ENCODE measurements at regions not wholly inside any gene's neighbourhood (a gene's known extent, or its start where the extent isn't known, plus 50 kb on each side); places are given as distances from the start of the nearest gene placed in this dataset.
A peak's percentile ranks its signal among the peaks of the same experiment; 100 is the strongest.

GRCh38 chr2:128724547-128724946 is 405.9 kb upstream of the HS6ST1 start:
- H3K27me3 Mint-ChIP-seq (ENCODE audit: insufficient read depth), result peaks cover 17% of the 10 kb centered on the region
- no peak for DNase-seq (ENCODE audit: low spot score)
- no peak overlapping the region for H3K27ac Mint-ChIP-seq
- no peak overlapping the region for H3K4me3 Mint-ChIP-seq
- H3K36me3 Mint-ChIP-seq (ENCODE audit: low read depth), result no peaks in the 10 kb centered on the region
- peaks cover 11% of the 10 kb centered on the region for H3K9me3 Mint-ChIP-seq
- peaks cover 26% of the 10 kb centered on the region for H3K4me1 Mint-ChIP-seq (ENCODE audit: low read depth)
- intact Hi-C loops (cut with micrococcal nuclease), result no loop called here

GRCh38 chr2:128724972-128725371 is 406.3 kb upstream of the HS6ST1 start:
- Mint-ChIP-seq H3K36me3 (ENCODE audit: low read depth) (no peaks in the 10 kb centered on the region), H3K27me3 (ENCODE audit: insufficient read depth) (peaks cover 17% of the 10 kb centered on the region), H3K4me1 (ENCODE audit: low read depth) (peaks cover 26% of the 10 kb centered on the region), H3K27ac (no peak overlapping the region), H3K9me3 (peaks cover 11% of the 10 kb centered on the region), H3K4me3 (no peak overlapping the region)
- intact Hi-C loops (cut with micrococcal nuclease), result loop anchor here (5.0 kb wide), 2 partner anchors 188 to 403 kb away; no protein-coding TSS in a partner anchor
- no peak for DNase-seq (ENCODE audit: low spot score)

- no peaks in the 10 kb centered on the region for H3K36me3 Mint-ChIP-seq (ENCODE audit: low read depth)
- H3K4me3 Mint-ChIP-seq, result no peak overlapping the region
- no peak overlapping the region for H3K27ac Mint-ChIP-seq
- intact Hi-C loops (cut with micrococcal nuclease), result loop anchor here (1.0 to 5.0 kb wide), 3 partner anchors 8 to 404 kb away; no protein-coding TSS in a partner anchor
- H3K4me1 Mint-ChIP-seq (ENCODE audit: low read depth), result peaks cover 26% of the 10 kb centered on the region
- peaks cover 11% of the 10 kb centered on the region for H3K9me3 Mint-ChIP-seq
- peaks cover 18% of the 10 kb centered on the region for H3K27me3 Mint-ChIP-seq (ENCODE audit: insufficient read depth)
- DNase-seq (ENCODE audit: low spot score), result no peak
Measured at GRCh38 chr2:128726236-128726635, 407.6 kb upstream of the HS6ST1 start.

- Mint-ChIP-seq H3K4me1 (ENCODE audit: low read depth) (peaks cover 26% of the 10 kb centered on the region), H3K36me3 (ENCODE audit: low read depth) (no peaks in the 10 kb centered on the region), H3K27me3 (ENCODE audit: insufficient read depth) (peaks cover 19% of the 10 kb centered on the region), H3K27ac (peak overlapping the region; percentile 6), H3K4me3 (peak overlapping the region; percentile 21), H3K9me3 (peaks cover 11% of the 10 kb centered on the region)
- no peak for DNase-seq (ENCODE audit: low spot score)
- intact Hi-C loops (cut with micrococcal nuclease), result loop anchor here (1.0 to 5.0 kb wide), 3 partner anchors 7 to 405 kb away; no protein-coding TSS in a partner anchor
Measured at GRCh38 chr2:128726911-128727310, 408.2 kb upstream of the HS6ST1 start.

DNA sequence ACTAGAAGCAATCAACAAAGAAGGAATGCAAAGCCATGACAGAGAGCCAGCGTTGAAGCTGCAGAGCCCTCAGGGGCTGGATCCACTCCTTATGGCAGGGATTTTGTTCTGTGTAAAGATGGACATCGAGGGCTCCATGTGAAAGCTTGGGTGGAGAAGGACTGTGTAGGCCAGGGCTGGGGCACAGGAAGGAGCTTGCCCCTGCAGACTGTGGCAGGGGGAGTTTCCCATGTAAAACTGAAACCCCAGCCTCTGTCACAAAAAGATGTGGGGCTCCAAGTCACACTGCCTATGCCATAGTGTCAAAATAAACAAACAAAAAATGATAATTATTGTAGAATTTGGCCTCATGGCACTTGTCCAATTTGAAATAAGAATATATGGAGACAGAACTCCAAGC is 408.7 kb upstream of the HS6ST1 start:
- peaks cover 11% of the 10 kb centered on the region for H3K9me3 Mint-ChIP-seq
- peaks cover 19% of the 10 kb centered on the region for H3K27me3 Mint-ChIP-seq (ENCODE audit: insufficient read depth)
- H3K27ac Mint-ChIP-seq, result peak overlapping the region; percentile 14
- DNase-seq (ENCODE audit: low spot score), result no peak
- intact Hi-C loops (cut with micrococcal nuclease), result loop anchor here (5.0 kb wide), 2 partner anchors 190 to 405 kb away; no protein-coding TSS in a partner anchor
- peaks cover 26% of the 10 kb centered on the region for H3K4me1 Mint-ChIP-seq (ENCODE audit: low read depth)
- H3K36me3 Mint-ChIP-seq (ENCODE audit: low read depth), result no peaks in the 10 kb centered on the region
- peak overlapping the region; percentile 21 for H3K4me3 Mint-ChIP-seq

DNA sequence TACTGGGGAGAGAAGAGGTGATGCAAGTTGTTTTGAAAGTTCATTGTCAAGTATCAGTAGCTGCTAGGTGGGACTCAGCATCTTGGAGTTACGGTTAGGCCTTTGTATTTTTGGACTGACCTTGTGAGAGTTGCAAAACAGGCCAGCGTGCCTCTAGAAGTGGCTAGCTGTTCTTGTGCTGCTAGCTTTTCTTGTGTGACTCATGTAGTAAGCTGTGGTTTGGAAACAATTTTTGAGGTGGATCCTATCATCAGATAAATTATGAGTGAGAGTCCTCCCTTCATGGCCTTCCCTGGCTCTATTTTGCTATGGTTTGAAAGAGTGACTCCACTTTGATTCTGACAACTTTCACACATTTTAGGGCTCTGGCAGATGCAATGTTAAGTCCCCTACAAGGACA is 409.2 kb upstream of the HS6ST1 start:
- Mint-ChIP-seq H3K27me3 (ENCODE audit: insufficient read depth) (peaks cover 16% of the 10 kb centered on the region), H3K4me3 (no peak overlapping the region), H3K4me1 (ENCODE audit: low read depth) (peaks cover 26% of the 10 kb centered on the region), H3K9me3 (peaks cover 11% of the 10 kb centered on the region), H3K27ac (peak overlapping the region; percentile 14), H3K36me3 (ENCODE audit: low read depth) (no peaks in the 10 kb centered on the region)
- DNase-seq (ENCODE audit: low spot score), result no peak
- intact Hi-C loops (cut with micrococcal nuclease), result loop anchor here (1.0 to 5.0 kb wide), 5 partner anchors 103 to 406 kb away; no protein-coding TSS in a partner anchor

- intact Hi-C loops (cut with micrococcal nuclease), result loop anchor here (2.0 to 5.0 kb wide), 4 partner anchors 104 to 407 kb away; no protein-coding TSS in a partner anchor
- H3K36me3 Mint-ChIP-seq (ENCODE audit: low read depth), result no peaks in the 10 kb centered on the region
- DNase-seq (ENCODE audit: low spot score), result no peak
- H3K4me3 Mint-ChIP-seq, result no peak overlapping the region
- H3K4me1 Mint-ChIP-seq (ENCODE audit: low read depth), result peaks cover 26% of the 10 kb centered on the region
- H3K27ac Mint-ChIP-seq, result no peak overlapping the region
- peaks cover 11% of the 10 kb centered on the region for H3K9me3 Mint-ChIP-seq
- peaks cover 19% of the 10 kb centered on the region for H3K27me3 Mint-ChIP-seq (ENCODE audit: insufficient read depth)
Measured at GRCh38 chr2:128729051-128729450, 410.4 kb upstream of the HS6ST1 start.

DNA sequence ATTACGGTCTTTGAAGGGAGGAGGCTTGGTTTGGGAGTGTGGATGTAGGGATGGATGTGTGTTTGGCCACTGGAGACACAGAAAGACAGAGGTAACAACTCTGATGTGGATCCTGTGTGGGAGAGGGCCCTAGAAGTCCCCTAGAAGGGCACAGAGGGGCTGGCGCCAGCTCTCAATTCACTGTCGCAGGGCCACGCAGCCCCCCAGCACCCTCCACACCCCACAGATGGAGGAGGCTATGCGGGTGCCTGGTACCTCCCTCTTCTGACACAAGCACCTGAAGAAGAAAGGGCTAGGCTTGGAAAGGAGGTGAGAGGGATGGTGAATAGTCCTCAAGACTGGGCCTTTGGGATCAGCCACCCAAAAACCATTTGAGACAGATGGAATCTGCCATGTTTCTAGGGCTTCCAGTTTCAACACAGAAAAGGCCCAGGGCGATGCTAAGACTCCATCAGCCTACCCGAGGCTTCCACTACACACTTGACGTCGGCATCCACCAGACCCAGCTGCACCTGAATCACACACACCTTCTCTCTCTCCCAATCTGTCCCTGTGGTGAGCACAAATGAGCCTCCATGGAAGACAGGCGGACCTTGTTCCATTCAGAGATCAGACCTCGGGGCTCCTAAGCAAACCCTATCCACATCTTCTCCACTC is 413.5 kb upstream of the HS6ST1 start:
- peaks cover 23% of the 10 kb centered on the region for H3K27me3 Mint-ChIP-seq (ENCODE audit: insufficient read depth)
- H3K27ac Mint-ChIP-seq, result no peak overlapping the region
- no peak overlapping the region for H3K4me3 Mint-ChIP-seq
- intact Hi-C loops (cut with micrococcal nuclease), result no loop called here
- H3K4me1 Mint-ChIP-seq (ENCODE audit: low read depth), result peaks cover 25% of the 10 kb centered on the region
- DNase-seq (ENCODE audit: low spot score), result no peak
- H3K9me3 Mint-ChIP-seq, result peaks cover 11% of the 10 kb centered on the region
- H3K36me3 Mint-ChIP-seq (ENCODE audit: low read depth), result no peaks in the 10 kb centered on the region

DNA sequence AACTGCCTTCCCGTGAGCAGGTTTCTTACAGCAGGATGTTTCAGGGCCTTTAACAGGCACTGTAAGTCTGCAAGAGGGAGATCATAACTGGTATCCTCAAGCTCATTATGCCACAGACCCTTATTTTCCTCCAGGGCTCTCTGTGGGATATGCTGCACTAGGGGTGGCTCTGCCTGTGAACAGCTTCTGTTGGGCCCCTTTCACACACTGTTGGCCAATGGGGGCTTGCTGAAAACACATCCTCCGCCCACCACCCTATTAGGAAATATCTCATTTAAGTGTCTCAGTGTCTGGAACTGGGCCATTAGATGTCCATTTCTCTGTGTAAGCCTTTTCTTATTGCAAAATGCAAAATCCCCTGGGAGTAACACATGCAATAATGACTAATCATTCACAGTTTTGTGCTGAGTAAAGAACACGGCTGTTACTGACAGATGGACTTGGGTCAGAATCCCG is 414.3 kb upstream of the HS6ST1 start:
- intact Hi-C loops (cut with micrococcal nuclease), result no loop called here
- DNase-seq (ENCODE audit: low spot score), result no peak
- Mint-ChIP-seq H3K27me3 (ENCODE audit: insufficient read depth) (peaks cover 23% of the 10 kb centered on the region), H3K4me1 (ENCODE audit: low read depth) (peaks cover 16% of the 10 kb centered on the region), H3K4me3 (no peak overlapping the region), H3K9me3 (peaks cover 10% of the 10 kb centered on the region), H3K27ac (no peak overlapping the region), H3K36me3 (ENCODE audit: low read depth) (no peaks in the 10 kb centered on the region)

GRCh38 chr2:128733450-128733849 is 414.8 kb upstream of the HS6ST1 start:
- intact Hi-C loops (cut with micrococcal nuclease), result no loop called here
- no peak for DNase-seq (ENCODE audit: low spot score)
- Mint-ChIP-seq H3K4me1 (ENCODE audit: low read depth) (peaks cover 11% of the 10 kb centered on the region), H3K36me3 (ENCODE audit: low read depth) (no peaks in the 10 kb centered on the region), H3K4me3 (no peak overlapping the region), H3K27me3 (ENCODE audit: insufficient read depth) (peaks cover 23% of the 10 kb centered on the region), H3K9me3 (peaks cover 6% of the 10 kb centered on the region), H3K27ac (no peak overlapping the region)

GRCh38 chr2:128734521-128735295 is 416.0 kb upstream of the HS6ST1 start:
- intact Hi-C loops (cut with micrococcal nuclease), result loop anchor here (1.0 to 5.0 kb wide), 2 partner anchors 8 to 1113 kb away; no protein-coding TSS in a partner anchor
- Mint-ChIP-seq H3K4me1 (ENCODE audit: low read depth) (peaks cover 11% of the 10 kb centered on the region), H3K27me3 (ENCODE audit: insufficient read depth) (peaks cover 24% of the 10 kb centered on the region), H3K9me3 (no peaks in the 10 kb centered on the region), H3K4me3 (peak overlapping the region; percentile 6), H3K36me3 (ENCODE audit: low read depth) (no peaks in the 10 kb centered on the region), H3K27ac (peak overlapping the region; percentile 22)
- DNase-seq (ENCODE audit: low spot score), result peak; percentile 30

DNA sequence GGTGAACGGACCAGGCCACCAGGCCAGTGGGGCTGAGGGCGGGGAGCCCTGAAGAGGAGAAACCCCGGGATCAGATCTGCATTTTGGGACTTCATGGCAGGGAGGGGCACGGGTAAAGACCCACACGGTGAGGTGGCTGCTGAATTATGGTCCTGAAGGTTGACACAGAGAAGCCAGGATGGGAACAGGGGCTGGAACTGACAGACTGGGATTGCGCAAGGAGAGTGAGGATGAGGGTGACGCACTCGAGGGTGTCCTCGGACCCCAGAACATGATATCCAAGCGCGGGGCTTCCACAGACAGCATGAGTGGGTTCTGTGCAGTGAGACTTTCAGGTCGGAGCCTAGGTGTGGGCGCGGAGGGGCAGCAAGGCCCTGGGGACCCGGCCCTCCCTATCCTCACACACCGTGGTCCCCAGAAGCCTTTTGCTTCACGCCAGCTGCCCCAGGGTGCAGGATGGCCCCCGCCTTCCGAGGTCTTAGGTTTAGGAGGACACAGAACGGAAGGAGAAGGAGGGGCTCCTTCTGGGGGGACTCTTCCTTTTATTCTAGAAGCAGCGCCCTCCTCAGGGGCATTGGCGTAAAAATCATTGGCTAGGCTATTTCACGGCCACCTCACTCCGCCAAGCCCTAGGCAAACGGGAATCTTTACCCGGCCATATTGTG is 416.8 kb upstream of the HS6ST1 start:
- Mint-ChIP-seq H3K9me3 (no peaks in the 10 kb centered on the region), H3K27ac (no peak overlapping the region), H3K4me3 (no peak overlapping the region), H3K4me1 (ENCODE audit: low read depth) (peaks cover 11% of the 10 kb centered on the region), H3K36me3 (ENCODE audit: low read depth) (no peaks in the 10 kb centered on the region), H3K27me3 (ENCODE audit: insufficient read depth) (peaks cover 25% of the 10 kb centered on the region)
- intact Hi-C loops (cut with micrococcal nuclease), result loop anchor here (5.0 kb wide), 1 partner anchor 1112 kb away; no protein-coding TSS in a partner anchor
- no peak for DNase-seq (ENCODE audit: low spot score)

All from activated T-helper 1 cell treated with anti-CD3 and anti-CD28 coated beads, Interleukin-12 subunit alpha, Interleukin-12 subunit beta, Interleukin-2, Interleukin-4 antibody, amounts not matched to agents 30 ng/mL and 10 ng/mL and 1 ng/mL, durations not matched to agents 14 hours and 24 hours and 36 hours (primary cell).